HG02943 (cell line): ENCODE measurements at regions not wholly inside any gene's neighbourhood (a gene's known extent, or its start where the extent isn't known, plus 50 kb on each side); places are given as distances from the start of the nearest gene placed in this dataset.

Source experiments
- ATAC-seq: cut with Tn5 transposase; IDR thresholded peaks from one replicate; pipeline ENCODE4 v1.9.1; 2021; ENCODE audit warnings: mild to moderate bottlenecking, low read depth, moderate library complexity; ENCODE audit not compliant: unreplicated experiment

- ATAC-seq: no peak
Measured at GRCh38 chr21:25385911-25386474, 221.3 kb downstream of the MRPL39 start.

GRCh38 chr21:25385341-25385740, 221.9 kb downstream of the MRPL39 start:
- ATAC-seq: no peak

GRCh38 chr21:25384782-25385181, 222.5 kb downstream of the MRPL39 start:
- no peak for ATAC-seq

GRCh38 chr21:25383545-25383944, 223.7 kb downstream of the MRPL39 start:
- ATAC-seq: no peak

DNA sequence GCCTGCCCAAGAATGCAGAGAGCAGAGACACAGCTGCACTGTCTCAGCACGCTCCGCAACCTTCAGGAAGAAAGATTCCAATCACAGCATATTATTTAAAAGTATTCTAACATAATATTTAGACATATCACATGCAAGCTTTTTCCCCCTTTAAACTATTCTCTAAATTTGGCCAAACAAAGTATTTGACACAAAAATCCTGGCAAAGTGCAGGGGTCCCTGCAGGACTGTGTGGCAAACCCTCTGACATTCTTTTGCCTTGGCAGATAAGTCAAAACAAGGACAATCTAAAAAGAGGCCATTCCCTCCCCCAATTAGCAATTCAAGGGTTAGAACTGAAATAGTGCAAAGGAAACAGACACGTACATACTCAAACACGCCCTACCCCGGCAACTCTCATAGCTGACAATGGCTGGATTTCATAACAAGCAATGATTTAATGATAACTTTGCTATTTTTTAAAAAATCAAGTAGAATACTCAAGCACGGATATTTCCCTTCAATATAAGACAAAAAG, 225.3 kb downstream of the MRPL39 start:
- no peak for ATAC-seq

- no peak for ATAC-seq
Measured at GRCh38 chr21:25375675-25376074, 231.6 kb downstream of the MRPL39 start.

- no peak for ATAC-seq
Measured at GRCh38 chr21:25373126-25374082, 233.9 kb downstream of the MRPL39 start.

GRCh38 chr21:25371841-25372425, 235.3 kb downstream of the MRPL39 start:
- ATAC-seq: no peak

DNA sequence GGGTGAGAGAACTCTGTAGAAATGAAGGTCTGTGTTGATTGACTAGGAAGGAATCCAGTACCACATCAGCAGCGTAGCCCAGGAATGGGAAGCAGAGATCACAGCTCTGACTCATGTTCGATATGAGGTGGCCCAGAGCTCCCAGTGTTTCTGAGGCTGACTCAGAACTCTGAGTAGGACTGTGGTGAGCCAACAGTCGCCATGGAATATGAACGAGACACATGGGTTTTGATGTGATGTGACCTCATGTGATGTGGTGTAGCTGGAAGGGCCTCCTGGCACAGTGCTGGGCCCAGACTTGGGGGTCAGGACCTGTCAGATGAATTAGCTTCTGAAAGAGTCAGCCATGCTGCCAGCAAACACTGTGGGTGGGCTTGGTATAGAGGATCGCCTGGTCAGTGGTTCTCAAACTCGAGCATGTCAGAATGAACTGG, 237.0 kb downstream of the MRPL39 start:
- no peak for ATAC-seq

DNA sequence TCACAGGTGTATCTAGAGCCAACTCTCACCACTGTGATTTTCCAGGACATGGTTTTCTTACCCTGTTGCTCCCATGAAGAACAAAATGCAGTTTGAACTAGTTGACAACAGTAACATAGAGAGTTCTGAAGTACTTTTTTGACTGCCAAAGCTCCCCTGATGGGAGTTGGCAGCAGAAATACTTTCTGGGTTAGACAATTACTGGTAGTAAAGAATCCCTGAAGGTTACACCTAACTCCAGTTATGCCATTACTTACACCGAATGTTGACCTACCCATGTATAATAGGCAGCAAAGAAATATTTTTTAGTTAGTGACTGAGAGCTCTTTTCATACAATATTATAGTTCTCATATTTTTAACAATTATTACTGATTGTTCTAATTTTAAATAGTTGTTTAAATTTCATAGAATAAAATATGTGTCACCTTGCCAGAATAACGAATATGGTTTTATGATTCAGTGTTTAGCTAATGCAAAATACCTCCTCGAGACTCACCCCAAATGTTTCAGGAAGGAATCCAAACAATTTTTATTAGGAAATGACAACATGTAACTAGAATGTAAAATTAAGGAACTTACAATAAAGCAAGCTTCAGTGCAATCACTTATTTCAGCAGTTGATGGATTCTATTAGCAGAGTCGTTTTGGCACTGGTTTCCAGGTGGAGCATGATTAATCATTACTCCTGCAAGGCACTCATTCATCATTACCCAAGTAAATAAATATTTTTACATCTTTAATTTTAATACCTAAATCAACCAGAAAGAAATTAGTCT, 237.6 kb downstream of the MRPL39 start:
- ATAC-seq: no peak

DNA sequence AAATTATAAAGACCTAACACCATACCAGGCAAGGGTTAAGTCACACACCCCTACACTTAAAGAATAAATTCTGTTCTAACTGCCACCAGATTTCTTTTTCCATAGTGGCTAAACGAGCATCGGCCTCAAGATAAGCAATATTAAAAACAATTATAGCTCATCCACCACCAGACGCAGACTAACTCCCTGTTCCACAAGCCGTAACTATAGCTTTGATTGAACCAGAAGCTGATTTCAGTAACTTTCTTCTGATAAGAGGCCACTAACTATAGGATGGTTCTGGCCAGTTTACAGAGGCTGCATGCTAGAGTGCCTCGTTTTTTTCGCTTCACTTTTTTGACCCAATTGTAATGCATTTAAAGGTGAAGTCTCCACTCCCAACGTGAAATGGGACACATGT, 238.8 kb downstream of the MRPL39 start:
- ATAC-seq: no peak

- no peak for ATAC-seq
Measured at GRCh38 chr21:25366116-25366515, 241.2 kb downstream of the MRPL39 start.

GRCh38 chr21:25362375-25363267, 244.7 kb downstream of the MRPL39 start:
- no peak for ATAC-seq

- no peak for ATAC-seq
Measured at GRCh38 chr21:25361765-25362164, 245.5 kb downstream of the MRPL39 start.

DNA sequence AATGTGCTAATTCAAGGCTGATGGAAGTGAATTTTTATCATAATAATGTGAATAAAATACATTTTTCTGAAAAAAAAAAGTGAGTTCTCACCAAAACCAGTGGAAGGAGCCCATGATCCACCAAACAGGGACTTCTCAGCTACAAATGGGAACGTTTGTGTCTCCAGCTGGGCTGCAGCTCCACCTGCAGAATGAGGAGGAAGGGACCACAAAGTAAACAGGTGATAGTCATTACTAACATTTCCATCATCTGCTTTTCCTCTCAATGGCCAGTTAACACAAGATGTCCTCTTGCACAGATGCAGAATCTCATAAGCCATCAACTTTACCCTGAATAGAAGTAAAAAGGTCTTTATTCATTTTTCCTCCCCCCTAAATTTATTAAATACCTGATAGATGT, 246.2 kb downstream of the MRPL39 start:
- ATAC-seq: no peak

GRCh38 chr21:25360593-25360992, 246.7 kb downstream of the MRPL39 start:
- ATAC-seq: no peak

GRCh38 chr21:25359724-25360123, 247.6 kb downstream of the MRPL39 start:
- ATAC-seq: no peak

DNA sequence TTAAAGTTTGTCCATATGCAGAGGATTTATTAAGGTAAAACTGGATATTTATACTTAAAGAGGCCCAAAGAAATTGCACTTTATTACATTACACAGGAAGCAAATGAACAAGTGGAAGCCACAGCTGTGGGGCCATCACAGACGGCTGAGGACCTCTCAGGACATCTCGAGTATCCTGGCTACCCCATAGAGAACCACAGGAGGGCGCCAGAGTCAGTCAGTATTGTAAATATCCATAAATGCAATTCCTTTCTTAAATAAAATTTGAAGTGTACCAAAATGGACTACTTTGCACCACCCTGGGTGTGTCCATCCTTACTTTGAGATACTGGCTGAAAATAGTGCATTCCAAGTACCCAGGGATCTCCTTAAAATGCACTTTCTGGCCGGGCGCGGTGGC, 257.2 kb downstream of the MRPL39 start:
- no peak for ATAC-seq

DNA sequence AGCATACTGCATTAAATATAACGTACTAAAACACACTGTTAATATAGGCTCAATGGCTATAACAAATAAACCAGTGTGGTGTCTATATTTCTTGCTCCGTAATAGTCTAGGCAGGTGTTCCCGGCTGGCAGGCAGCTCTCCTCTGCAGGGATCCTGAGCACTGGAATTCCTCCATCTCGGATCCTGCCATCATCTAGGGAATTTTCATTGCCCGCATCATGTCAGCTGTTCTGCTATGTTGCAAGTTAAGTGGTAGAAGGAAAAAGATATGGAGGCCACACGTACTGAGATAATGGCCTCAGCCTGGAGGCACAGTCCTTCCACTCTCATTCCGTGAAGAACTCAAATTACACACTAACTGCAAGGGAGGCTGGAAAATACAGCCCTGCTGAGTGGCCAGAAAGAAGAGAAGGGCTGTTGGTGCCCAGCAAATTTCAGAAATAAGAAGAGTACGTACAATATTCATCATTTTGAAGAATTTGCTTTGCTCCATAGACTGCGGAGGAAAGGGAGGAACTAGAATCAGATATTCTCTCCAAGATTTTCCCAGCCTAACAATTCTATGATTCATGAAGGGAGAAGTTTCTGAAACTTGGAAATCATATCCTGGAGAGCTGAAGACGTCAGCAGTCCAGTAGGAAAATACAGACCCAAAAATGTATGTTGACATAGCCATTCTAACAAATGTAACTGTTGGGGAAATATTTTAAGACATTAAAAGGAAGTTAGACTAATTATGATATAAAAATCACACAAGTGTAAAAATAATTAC, 263.3 kb downstream of the MRPL39 start:
- no peak for ATAC-seq
